SU-DHL-6 (cell line): ENCODE measurements at regions not wholly inside any gene's neighbourhood (a gene's known extent, or its start where the extent isn't known, plus 50 kb on each side); places are given as distances from the start of the nearest gene placed in this dataset.
A peak's percentile ranks its signal among the peaks of the same experiment; 100 is the strongest.

Experiments
- H2AFZ ChIP-seq: fragments of 200-600 bp; sonication (generic); 2 replicates; pipeline ENCODE4 v1.6.1; 2014; ENCODE audit warnings: low read depth, mild to moderate bottlenecking, moderate library complexity, mixed read lengths, antibody characterized with exemption, low read length; ENCODE audit not compliant: severe bottlenecking
- H3F3A ChIP-seq: fragments of 200-600 bp; shearing (Covaris generic); 2 replicates; pipeline ENCODE4 v1.6.0; 2016; ENCODE audit warnings: antibody characterized with exemption, mild to moderate bottlenecking; ENCODE audit not compliant: insufficient read depth
- H3K27ac ChIP-seq: fragments of 200-600 bp; sonication (generic); 2 replicates; pipeline ENCODE4 v1.5.1; 2016; ENCODE audit warnings: low read depth, mild to moderate bottlenecking, low read length, moderate library complexity, mixed read lengths
- H3K27me3 ChIP-seq: fragments of 200-600 bp; sonication (generic), shearing (Covaris generic); 2 replicates; pipeline ENCODE4 v1.6.0; 2014; ENCODE audit warnings: mild to moderate bottlenecking, low read length
- H3K36me3 ChIP-seq: fragments of 200-600 bp; sonication (generic); 2 replicates; pipeline ENCODE4 v1.6.1; 2014; ENCODE audit warnings: mild to moderate bottlenecking, low read length, mixed read lengths
- H3K4me2 ChIP-seq: fragments of 300-600, 200-600 bp; shearing (Covaris generic), sonication (generic); 2 replicates; pipeline ENCODE4 v1.6.0; 2014; ENCODE audit warnings: low read length, low read depth, mild to moderate bottlenecking; ENCODE audit not compliant: poor library complexity, severe bottlenecking
- H3K4me3 ChIP-seq: fragments of 200-600 bp; sonication (generic); 2 replicates; pipeline ENCODE4 v1.5.1; 2014; ENCODE audit warnings: antibody characterized with exemption, low read length, mild to moderate bottlenecking, mixed read lengths; ENCODE audit not compliant: insufficient read depth, poor library complexity, severe bottlenecking
- H3K79me2 ChIP-seq: fragments of 200-600 bp; sonication (generic); 2 replicates; pipeline ENCODE4 v1.6.1; 2014; ENCODE audit warnings: mild to moderate bottlenecking, low read length, moderate library complexity; ENCODE audit not compliant: insufficient read depth
- H3K9ac ChIP-seq: fragments of 200-600 bp; sonication (generic); 2 replicates; pipeline ENCODE4 v1.7.0; 2014; ENCODE audit warnings: mild to moderate bottlenecking, low read length
- H3K9me2 ChIP-seq: fragments of 200-600 bp; sonication (generic); replicated peaks from 2 replicates; pipeline ENCODE4 v1.6.1; 2014; ENCODE audit warnings: low read length; ENCODE audit not compliant: insufficient read depth
- H3K9me3 ChIP-seq: fragments of 200-600 bp; sonication (generic); 2 replicates; pipeline ENCODE4 v1.6.1; 2014; ENCODE audit warnings: low read length, mixed read lengths; ENCODE audit not compliant: insufficient read depth
- H4K20me1 ChIP-seq: fragments of 200-600 bp; sonication (generic); 2 replicates; pipeline ENCODE4 v1.6.1; 2014; ENCODE audit warnings: low read depth, mild to moderate bottlenecking, antibody characterized with exemption, low read length, moderate library complexity, mixed read lengths
- CTCF ChIP-seq: fragments of 200-600 bp; sonication (generic); IDR thresholded peaks from one replicate; pipeline ENCODE4 v1.5.1; 2017; ENCODE audit warnings: antibody characterized with exemption, mild to moderate bottlenecking, low read length, moderate library complexity; ENCODE audit not compliant: insufficient read depth, poor library complexity, severe bottlenecking
- EZH2phosphoT487 ChIP-seq: fragments of 200-600 bp; sonication (generic), shearing (Covaris generic); conservative IDR thresholded peaks from 2 replicates; pipeline ENCODE4 v1.6.1; 2018; ENCODE audit warnings: mild to moderate bottlenecking, antibody characterized with exemption, low read length, moderate library complexity, mixed read lengths

- H3K27me3 ChIP-seq, result no peaks in the 10 kb centered on the region
- H3K4me2 ChIP-seq, result no peak overlapping the region
- no peaks in the 10 kb centered on the region for H3K9me2 ChIP-seq
- H3K4me3 ChIP-seq, result no peak overlapping the region
- H3K27ac ChIP-seq, result no peak overlapping the region
- no peaks in the 10 kb centered on the region for H3K36me3 ChIP-seq
- no peaks in the 10 kb centered on the region for H3K79me2 ChIP-seq
- H3K9ac ChIP-seq, result no peak overlapping the region
- H3F3A ChIP-seq, result no peaks in the 10 kb centered on the region
- TF ChIP-seq EZH2phosphoT487 (no peak), CTCF (no peak)
- no peaks in the 10 kb centered on the region for H4K20me1 ChIP-seq
- H2AFZ ChIP-seq, result no peak overlapping the region
- no peaks in the 10 kb centered on the region for H3K9me3 ChIP-seq
These were observed 203.3 kb upstream of the LMCD1 start for GRCh38 chr3:8298021-8298954.

GRCh38 chr3:8301977-8302735 is 199.5 kb upstream of the LMCD1 start:
- no peak overlapping the region for H2AFZ ChIP-seq
- H3K9me3 ChIP-seq, result no peaks in the 10 kb centered on the region
- no peak for TF ChIP-seq EZH2phosphoT487
- peak; percentile 68 for TF ChIP-seq CTCF
- no peaks in the 10 kb centered on the region for H4K20me1 ChIP-seq
- H3F3A ChIP-seq, result no peaks in the 10 kb centered on the region
- no peaks in the 10 kb centered on the region for H3K79me2 ChIP-seq
- no peak overlapping the region for H3K9ac ChIP-seq
- H3K4me3 ChIP-seq, result no peak overlapping the region
- H3K9me2 ChIP-seq, result no peaks in the 10 kb centered on the region
- no peak overlapping the region for H3K27ac ChIP-seq
- H3K4me2 ChIP-seq, result no peak overlapping the region
- H3K36me3 ChIP-seq, result no peaks in the 10 kb centered on the region
- H3K27me3 ChIP-seq, result no peaks in the 10 kb centered on the region

- Histone ChIP-seq H3K4me2 (no peak overlapping the region), H2AFZ (no peak overlapping the region), H3K79me2 (no peaks in the 10 kb centered on the region), H3K27ac (no peak overlapping the region), H3F3A (no peaks in the 10 kb centered on the region), H3K36me3 (no peaks in the 10 kb centered on the region), H4K20me1 (no peaks in the 10 kb centered on the region), H3K9me3 (no peaks in the 10 kb centered on the region), H3K4me3 (no peak overlapping the region), H3K27me3 (no peaks in the 10 kb centered on the region), H3K9ac (no peak overlapping the region), H3K9me2 (no peaks in the 10 kb centered on the region)
- TF ChIP-seq EZH2phosphoT487, result no peak
- no peak for TF ChIP-seq CTCF
These were observed 198.2 kb upstream of the LMCD1 start for GRCh38 chr3:8303466-8303865.
